Iris pigment epithelial cell (primary cell): ENCODE measurements at regions not wholly inside any gene's neighbourhood (a gene's known extent, or its start where the extent isn't known, plus 50 kb on each side); places are given as distances from the start of the nearest gene placed in this dataset.

ENCODE experiments used
- DNase-seq: peaks from one replicate; pipeline ENCODE4 v3.0.0-alpha.2; 2011; ENCODE audit warnings: low read depth

- DNase-seq: peak; percentile 77
Measured at GRCh38 chr2:220224691-220225543, 597.5 kb downstream of the SLC4A3 start.

- DNase-seq: no peak
Measured at GRCh38 chr2:220226076-220226475, 598.6 kb downstream of the SLC4A3 start.

GRCh38 chr2:220226546-220226945 is 599.1 kb downstream of the SLC4A3 start:
- DNase-seq: no peak

GRCh38 chr2:220227266-220227920 is 600.0 kb downstream of the SLC4A3 start:
- peak; percentile 73 for DNase-seq

GRCh38 chr2:220228310-220229006 is 601.0 kb downstream of the SLC4A3 start:
- DNase-seq: peak; percentile 99

- DNase-seq: no peak
Measured at GRCh38 chr2:220240641-220241040, 613.2 kb downstream of the SLC4A3 start.

GRCh38 chr2:220241423-220241822 is 614.0 kb downstream of the SLC4A3 start:
- peak; percentile 17 for DNase-seq

- no peak for DNase-seq
Measured at GRCh38 chr2:220243571-220243970, 616.1 kb downstream of the SLC4A3 start.

GRCh38 chr2:220246386-220246785 is 619.0 kb downstream of the SLC4A3 start:
- no peak for DNase-seq

GRCh38 chr2:220247588-220248350 is 620.3 kb downstream of the SLC4A3 start:
- DNase-seq: no peak

GRCh38 chr2:220259662-220260061 is 632.2 kb downstream of the SLC4A3 start:
- DNase-seq: no peak

- DNase-seq: no peak
Measured at GRCh38 chr2:220263300-220263699, 635.9 kb downstream of the SLC4A3 start.

- no peak for DNase-seq
Measured at GRCh38 chr2:220269367-220269766, 641.9 kb downstream of the SLC4A3 start.

GRCh38 chr2:220270481-220271070 is 643.1 kb downstream of the SLC4A3 start:
- no peak for DNase-seq

- DNase-seq: no peak
Measured at GRCh38 chr2:220272656-220273055, 645.2 kb downstream of the SLC4A3 start.

GRCh38 chr2:220273082-220273481 is 645.7 kb downstream of the SLC4A3 start:
- no peak for DNase-seq

- no peak for DNase-seq
Measured at GRCh38 chr2:220275454-220275853, 648.0 kb downstream of the SLC4A3 start.

GRCh38 chr2:220276741-220277444 is 649.5 kb downstream of the SLC4A3 start:
- peak; percentile 54 for DNase-seq

- DNase-seq: peak; percentile 89
Measured at GRCh38 chr2:220277445-220277975, 650.1 kb downstream of the SLC4A3 start.

GRCh38 chr2:220278022-220278421 is 650.6 kb downstream of the SLC4A3 start:
- no peak for DNase-seq

GRCh38 chr2:220279372-220279771 is 651.9 kb downstream of the SLC4A3 start:
- DNase-seq: peak; percentile 90
